Liver (tissue), 8 donors: ENCODE measurements at regions not wholly inside any gene's neighbourhood (a gene's known extent, or its start where the extent isn't known, plus 50 kb on each side); places are given as distances from the start of the nearest gene placed in this dataset.

ENCODE experiments used
- DNase-seq: peaks from one replicate; pipeline ENCODE4 v3.0.0-alpha.2; 2017; ENCODE audit warnings: low spot score
- H3K27ac ChIP-seq, 2 donors: one replicate each; pipeline ENCODE4 v1.7.0; 2013; ENCODE audit warnings: inconsistent platforms in 2 of 2, low read length in 2 of 2, control low read depth in 1 of 2, low read depth in 1 of 2, mild to moderate bottlenecking in 1 of 2
- H3K27me3 ChIP-seq, 4 donors: one replicate each; pipeline versions ENCODE4 v1.6.1 to v1.7.0; 2013; ENCODE audit warnings: low read length in 3 of 4, inconsistent platforms in 1 of 4, mild to moderate bottlenecking in 1 of 4, moderate library complexity in 1 of 4; ENCODE audit not compliant: control insufficient read depth in 4 of 4, insufficient read depth in 4 of 4
- H3K36me3 ChIP-seq, 4 donors: one replicate each; pipeline versions ENCODE4 v1.6.1 to v1.7.0; 2013; ENCODE audit warnings: low read length in 3 of 4, mild to moderate bottlenecking in 3 of 4, low read depth in 1 of 4, moderate library complexity in 1 of 4; ENCODE audit not compliant: control insufficient read depth in 4 of 4, insufficient read depth in 3 of 4
- H3K4me1 ChIP-seq, 4 donors: one replicate each; pipeline versions ENCODE4 v1.6.1 to v1.7.0; 2013; ENCODE audit warnings: low read length in 3 of 4, mild to moderate bottlenecking in 3 of 4, moderate library complexity in 1 of 4; ENCODE audit not compliant: control insufficient read depth in 4 of 4, insufficient read depth in 4 of 4
- H3K4me3 ChIP-seq, 3 donors: one replicate each; pipeline versions ENCODE4 v1.6.1 to v1.7.0; 2013; ENCODE audit warnings: low read length in 3 of 3, control low read depth in 1 of 3, low read depth in 1 of 3, mild to moderate bottlenecking in 1 of 3
- H3K9ac ChIP-seq, 2 donors: one replicate each; pipeline ENCODE4 v1.7.0; 2013; ENCODE audit warnings: low read length in 2 of 2, mild to moderate bottlenecking in 2 of 2, moderate library complexity in 2 of 2, control low read depth in 1 of 2, low read depth in 1 of 2
- H3K9me3 ChIP-seq, 4 donors: one replicate each; pipeline versions ENCODE4 v1.6.1 to v1.7.0; 2013; ENCODE audit warnings: low read length in 3 of 4; ENCODE audit not compliant: control insufficient read depth in 4 of 4
- EGR1 ChIP-seq, 2 donors: IDR thresholded peaks; 2 replicates each; pipeline ENCODE4 v1.6.1; 2016 to 2018; ENCODE audit warnings: antibody characterized with exemption in 2 of 2, low read depth in 2 of 2
- FOXA1 ChIP-seq: IDR thresholded peaks from 2 replicates; pipeline ENCODE4 v1.6.1; 2016; ENCODE audit warnings: antibody characterized with exemption
- FOXA2 ChIP-seq: IDR thresholded peaks from 2 replicates; pipeline ENCODE4 v1.6.1; 2016; ENCODE audit warnings: antibody characterized with exemption
- GABPA ChIP-seq, 2 donors: IDR thresholded peaks in 1 of 2; conservative IDR thresholded peaks in 1 of 2; 2 replicates each; pipeline ENCODE4 v1.6.1; 2016; ENCODE audit warnings: antibody characterized with exemption in 2 of 2, mild to moderate bottlenecking in 1 of 2, moderate library complexity in 1 of 2
- HNF4A ChIP-seq, 2 donors: conservative IDR thresholded peaks; 2 replicates each; pipeline ENCODE4 v1.6.1; 2016; ENCODE audit warnings: antibody characterized with exemption in 2 of 2, mild to moderate bottlenecking in 2 of 2
- HNF4G ChIP-seq: IDR thresholded peaks from 2 replicates; pipeline ENCODE4 v1.6.1; 2016; ENCODE audit warnings: antibody characterized with exemption
- JUND ChIP-seq, 2 donors: IDR thresholded peaks; 2 replicates each; pipeline ENCODE4 v1.6.1; 2016; ENCODE audit warnings: antibody characterized with exemption in 2 of 2
- RAD21 ChIP-seq, 2 donors: IDR thresholded peaks; 2 replicates each; pipeline ENCODE4 v1.6.1; 2016; ENCODE audit warnings: antibody characterized with exemption in 2 of 2, mild to moderate bottlenecking in 2 of 2
- SP1 ChIP-seq: IDR thresholded peaks from 2 replicates; pipeline ENCODE4 v1.6.1; 2018; ENCODE audit warnings: antibody characterized with exemption, mild to moderate bottlenecking
- TAF1 ChIP-seq: conservative IDR thresholded peaks from 2 replicates; pipeline ENCODE4 v1.6.1; 2016; ENCODE audit warnings: antibody characterized with exemption, mild to moderate bottlenecking
- WGBS: extraction: QIAGEN DNeasy Blood & Tissue Kit; methylation state at CpG from one replicate; pipeline ENCODE4 v1.1.7; 2013; 5-methylcytosine and 5-hydroxymethylcytosine counted together
- TF ChIP-seq, protein P1 (sequence below): IDR thresholded peaks from 2 replicates; pipeline ENCODE4 v1.6.1; 2016; ENCODE audit warnings: antibody characterized with exemption, mild to moderate bottlenecking
- TF ChIP-seq, protein P2 (sequence below): IDR thresholded peaks from 2 replicates; pipeline ENCODE4 v1.6.1; 2016; ENCODE audit warnings: antibody characterized with exemption
- TF ChIP-seq, protein P3 (sequence below): IDR thresholded peaks from 2 replicates; pipeline ENCODE4 v1.6.1; 2016; ENCODE audit warnings: antibody characterized with exemption
- TF ChIP-seq, protein P4 (sequence below): fragments of 150-350 bp; IDR thresholded peaks from 2 replicates; pipeline ENCODE4 v1.5.1; 2017; ENCODE audit warnings: improper control_type of control experiment, low read depth, low read length; ENCODE audit not compliant: missing input control
- donor health status: healthy.
- donor health status: healthy.
- donor health status: healthy.
- donor health status: healthy.
- donor health status: healthy.

DNA sequence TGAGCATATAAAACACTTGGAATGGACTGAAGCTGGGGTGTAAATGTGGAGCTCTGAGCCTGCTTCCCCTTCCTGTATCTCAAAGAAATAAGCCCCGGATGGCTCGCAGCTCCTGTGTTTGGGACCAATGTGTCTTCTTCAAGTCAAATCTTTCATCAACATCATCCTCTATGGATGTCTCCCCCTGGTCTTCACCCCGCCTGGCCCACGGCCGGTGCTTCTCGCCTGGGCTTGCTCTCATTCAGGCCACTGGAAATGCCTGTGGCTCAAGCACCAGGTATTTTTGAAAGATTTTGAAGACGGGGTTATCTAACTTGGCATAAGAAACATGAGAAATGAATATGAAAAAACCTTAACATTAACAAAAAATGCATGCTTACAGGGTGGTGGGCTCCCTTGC is 769.8 kb downstream of the BRD1 start (continued):
- TF ChIP-seq, protein P1, sequence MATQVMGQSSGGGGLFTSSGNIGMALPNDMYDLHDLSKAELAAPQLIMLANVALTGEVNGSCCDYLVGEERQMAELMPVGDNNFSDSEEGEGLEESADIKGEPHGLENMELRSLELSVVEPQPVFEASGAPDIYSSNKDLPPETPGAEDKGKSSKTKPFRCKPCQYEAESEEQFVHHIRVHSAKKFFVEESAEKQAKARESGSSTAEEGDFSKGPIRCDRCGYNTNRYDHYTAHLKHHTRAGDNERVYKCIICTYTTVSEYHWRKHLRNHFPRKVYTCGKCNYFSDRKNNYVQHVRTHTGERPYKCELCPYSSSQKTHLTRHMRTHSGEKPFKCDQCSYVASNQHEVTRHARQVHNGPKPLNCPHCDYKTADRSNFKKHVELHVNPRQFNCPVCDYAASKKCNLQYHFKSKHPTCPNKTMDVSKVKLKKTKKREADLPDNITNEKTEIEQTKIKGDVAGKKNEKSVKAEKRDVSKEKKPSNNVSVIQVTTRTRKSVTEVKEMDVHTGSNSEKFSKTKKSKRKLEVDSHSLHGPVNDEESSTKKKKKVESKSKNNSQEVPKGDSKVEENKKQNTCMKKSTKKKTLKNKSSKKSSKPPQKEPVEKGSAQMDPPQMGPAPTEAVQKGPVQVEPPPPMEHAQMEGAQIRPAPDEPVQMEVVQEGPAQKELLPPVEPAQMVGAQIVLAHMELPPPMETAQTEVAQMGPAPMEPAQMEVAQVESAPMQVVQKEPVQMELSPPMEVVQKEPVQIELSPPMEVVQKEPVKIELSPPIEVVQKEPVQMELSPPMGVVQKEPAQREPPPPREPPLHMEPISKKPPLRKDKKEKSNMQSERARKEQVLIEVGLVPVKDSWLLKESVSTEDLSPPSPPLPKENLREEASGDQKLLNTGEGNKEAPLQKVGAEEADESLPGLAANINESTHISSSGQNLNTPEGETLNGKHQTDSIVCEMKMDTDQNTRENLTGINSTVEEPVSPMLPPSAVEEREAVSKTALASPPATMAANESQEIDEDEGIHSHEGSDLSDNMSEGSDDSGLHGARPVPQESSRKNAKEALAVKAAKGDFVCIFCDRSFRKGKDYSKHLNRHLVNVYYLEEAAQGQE = no peak
- TF ChIP-seq SP1 (no peak), TAF1 (no peak), JUND (IDR thresholded peaks at IDR 0.05) (no peak), FOXA1 (no peak), HNF4G (no peak), FOXA2 (no peak), RAD21 (IDR thresholded peaks at IDR 0.05) (no peak)
- TF ChIP-seq, protein P2, sequence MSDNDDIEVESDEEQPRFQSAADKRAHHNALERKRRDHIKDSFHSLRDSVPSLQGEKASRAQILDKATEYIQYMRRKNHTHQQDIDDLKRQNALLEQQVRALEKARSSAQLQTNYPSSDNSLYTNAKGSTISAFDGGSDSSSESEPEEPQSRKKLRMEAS = no peak
- TF ChIP-seq, protein P3, sequence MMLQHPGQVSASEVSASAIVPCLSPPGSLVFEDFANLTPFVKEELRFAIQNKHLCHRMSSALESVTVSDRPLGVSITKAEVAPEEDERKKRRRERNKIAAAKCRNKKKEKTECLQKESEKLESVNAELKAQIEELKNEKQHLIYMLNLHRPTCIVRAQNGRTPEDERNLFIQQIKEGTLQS = no peak

DNA sequence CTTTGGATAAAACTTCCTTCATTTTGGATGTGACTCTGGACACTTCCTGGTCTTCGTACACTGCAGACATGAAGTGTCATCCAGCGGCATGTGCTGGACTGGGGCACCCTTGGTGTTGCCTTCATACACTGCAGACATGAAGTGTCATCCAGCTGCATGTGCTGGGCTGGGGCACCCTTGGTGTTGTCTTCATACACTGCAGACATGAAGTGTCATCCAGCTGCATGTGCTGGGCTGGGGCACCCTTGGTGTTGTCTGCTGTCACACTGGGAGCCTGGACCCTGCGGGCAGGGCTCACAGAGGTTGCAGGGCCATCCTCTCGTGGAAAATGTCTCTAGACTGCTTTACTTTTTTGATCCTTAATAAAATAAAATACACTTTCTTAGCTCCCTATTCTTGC is 771.4 kb downstream of the BRD1 start:
- Histone ChIP-seq H3K27ac (no peak overlapping the region), H3K4me3 (no peak overlapping the region), H3K4me1 (no peaks in the 10 kb centered on the region), H3K9ac (no peak overlapping the region), H3K36me3 (no peaks in the 10 kb centered on the region), H3K9me3 (no peaks in the 10 kb centered on the region), H3K27me3 (peaks cover 0 to 4% (median 0%) of the 10 kb centered on the region in 4 donors)
- no peak for TF ChIP-seq FOXA2
- no peak for TF ChIP-seq HNF4A (conservative IDR thresholded peaks at IDR 0.05)
- TF ChIP-seq, protein P1 = no peak
- no peak for TF ChIP-seq GABPA (IDR thresholded peaks at IDR 0.05 in 1 of 2, conservative IDR thresholded peaks at IDR 0.05 in 1 of 2)
- no peak for TF ChIP-seq EGR1 (IDR thresholded peaks at IDR 0.05; ENCODE audit: low read depth in 2 of 2)
- TF ChIP-seq, protein P4, sequence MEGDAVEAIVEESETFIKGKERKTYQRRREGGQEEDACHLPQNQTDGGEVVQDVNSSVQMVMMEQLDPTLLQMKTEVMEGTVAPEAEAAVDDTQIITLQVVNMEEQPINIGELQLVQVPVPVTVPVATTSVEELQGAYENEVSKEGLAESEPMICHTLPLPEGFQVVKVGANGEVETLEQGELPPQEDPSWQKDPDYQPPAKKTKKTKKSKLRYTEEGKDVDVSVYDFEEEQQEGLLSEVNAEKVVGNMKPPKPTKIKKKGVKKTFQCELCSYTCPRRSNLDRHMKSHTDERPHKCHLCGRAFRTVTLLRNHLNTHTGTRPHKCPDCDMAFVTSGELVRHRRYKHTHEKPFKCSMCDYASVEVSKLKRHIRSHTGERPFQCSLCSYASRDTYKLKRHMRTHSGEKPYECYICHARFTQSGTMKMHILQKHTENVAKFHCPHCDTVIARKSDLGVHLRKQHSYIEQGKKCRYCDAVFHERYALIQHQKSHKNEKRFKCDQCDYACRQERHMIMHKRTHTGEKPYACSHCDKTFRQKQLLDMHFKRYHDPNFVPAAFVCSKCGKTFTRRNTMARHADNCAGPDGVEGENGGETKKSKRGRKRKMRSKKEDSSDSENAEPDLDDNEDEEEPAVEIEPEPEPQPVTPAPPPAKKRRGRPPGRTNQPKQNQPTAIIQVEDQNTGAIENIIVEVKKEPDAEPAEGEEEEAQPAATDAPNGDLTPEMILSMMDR = no peak
- no peak for DNase-seq
- 83% methylated on average over 4 of the region's 4 CpGs for WGBS
